ENCODE measurements at regions not wholly inside any gene's neighbourhood (a gene's known extent, or its start where the extent isn't known, plus 50 kb on each side); places are given as distances from the start of the nearest gene placed in this dataset.

- Mint-ChIP-seq H3K4me1 (peaks cover 2% of the 10 kb centered on the region; the same call in 1 of the 2 replicates), H3K9me3 (no peaks in the 10 kb centered on the region), H3K4me3 (no peak overlapping the region), H3K36me3 (no peaks in the 10 kb centered on the region), H3K27ac (no peak overlapping the region), H3K27me3 (ENCODE audit: low read depth) (no peaks in the 10 kb centered on the region)
- DNase-seq (ENCODE audit: low spot score) (no peak), ATAC-seq (no peak)
- ChIA-PET POLR2A (no interaction called here), CTCF (no interaction called here)
- TF ChIP-seq ZNF281 (CRISPR knock-in tag; IDR thresholded peaks at IDR 0.05) (no peak), SP1 (CRISPR knock-in tag; conservative IDR thresholded peaks at IDR 0.05) (no peak), CDX4 (CRISPR knock-in tag; IDR thresholded peaks at IDR 0.05; ENCODE audit: borderline replicate concordance) (no peak), ZNF317 (CRISPR knock-in tag; IDR thresholded peaks at IDR 0.05; ENCODE audit: borderline replicate concordance, low read depth) (no peak), FOXK1 (CRISPR knock-in tag; IDR thresholded peaks at IDR 0.05) (no peak), KAT7 (CRISPR knock-in tag; IDR thresholded peaks at IDR 0.05; ENCODE audit: borderline replicate concordance) (no peak), SOX15 (CRISPR knock-in tag; IDR thresholded peaks at IDR 0.05) (no peak), MLX (CRISPR knock-in tag; IDR thresholded peaks at IDR 0.05) (no peak), ZNF423 (CRISPR knock-in tag; IDR thresholded peaks at IDR 0.05) (no peak), TEAD1 (CRISPR knock-in tag; IDR thresholded peaks at IDR 0.05) (no peak), STAT6 (CRISPR knock-in tag; conservative IDR thresholded peaks at IDR 0.05; ENCODE audit: low read depth) (no peak), ATF3 (CRISPR knock-in tag; conservative IDR thresholded peaks at IDR 0.05) (no peak), ZNF138 (CRISPR knock-in tag; conservative IDR thresholded peaks at IDR 0.05) (no peak)
Measured at GRCh38 chr2:156057647-156058046, 274.9 kb downstream of the NR4A2 start.

GRCh38 chr2:156054983-156055382, 277.5 kb downstream of the NR4A2 start:
- peaks cover 2% of the 10 kb centered on the region; the same call in 1 of the 2 replicates for H3K4me1 Mint-ChIP-seq
- no peaks in the 10 kb centered on the region for H3K27me3 Mint-ChIP-seq (ENCODE audit: low read depth)
- H3K36me3 Mint-ChIP-seq, result no peaks in the 10 kb centered on the region
- CTCF ChIA-PET, result no interaction called here
- DNase-seq (ENCODE audit: low spot score) (no peak), ATAC-seq (no peak)
- TF ChIP-seq SMAD3 (CRISPR knock-in tag; IDR thresholded peaks at IDR 0.05; ENCODE audit: borderline replicate concordance), result no peak
- TF ChIP-seq ZNF532 (CRISPR knock-in tag; IDR thresholded peaks at IDR 0.05; ENCODE audit: borderline replicate concordance), result no peak
- TF ChIP-seq NFYB (CRISPR knock-in tag; conservative IDR thresholded peaks at IDR 0.05; ENCODE audit: low read depth), result no peak
- no peak for TF ChIP-seq CTCF (IDR thresholded peaks at IDR 0.05)
- POLR2A ChIA-PET, result no interaction called here
- no peak overlapping the region for H3K27ac Mint-ChIP-seq
- H3K4me3 Mint-ChIP-seq, result no peak overlapping the region
- no peaks in the 10 kb centered on the region for H3K9me3 Mint-ChIP-seq
